ENCODE measurements at regions not wholly inside any gene's neighbourhood (a gene's known extent, or its start where the extent isn't known, plus 50 kb on each side); places are given as distances from the start of the nearest gene placed in this dataset.

- TF ChIP-seq CTCF (conservative IDR thresholded peaks at IDR 0.05; ENCODE audit: low read length) (no peak), EZH2phosphoT487 (IDR thresholded peaks at IDR 0.05; ENCODE audit: borderline replicate concordance) (no peak)
Measured at GRCh38 chr11:121372671-121373429, 79.3 kb upstream of the SORL1 start.
